GM12878 (cell line): ENCODE measurements at regions not wholly inside any gene's neighbourhood (a gene's known extent, or its start where the extent isn't known, plus 50 kb on each side); places are given as distances from the start of the nearest gene placed in this dataset.

ENCODE experiments used
- ATAC-seq: fragments of 200-7000 bp; cut with Tn5 transposase; 3 replicates; pipeline ENCODE4 v1.9.1; 2020; ENCODE audit warnings: mild to moderate bottlenecking, moderate library complexity
- BruUV-seq: library from RNA; stranded (reverse); fragments of 400-500 nt; replicated peaks from 2 replicates; lab custom pipeline; 2021; lab: Mats Ljungman, UMichigan
- CTCF ChIA-PET: fragments of 300-600 bp; sonication (Branson Sonifier 250); formaldehyde crosslinking; extraction: SDS; loops from one replicate; lab custom pipeline; 2021; ENCODE audit warnings: inconsistent platforms; lab: Yijun Ruan, JAX
- POLR2A ChIA-PET: fragments of 350-600 bp; formaldehyde crosslinking; extraction: SDS; loops from one replicate; lab custom pipeline; 2021; ENCODE audit warnings: inconsistent platforms; lab: Charles Lee
- RAD21 ChIA-PET: fragments of 300-600 bp; sonication (Branson Sonifier 250); formaldehyde crosslinking; loops from one replicate; lab custom pipeline; 2023; ENCODE audit warnings: antibody characterized with exemption; ENCODE audit not compliant: unreplicated experiment; lab: Charles Lee
- SMC1A ChIA-PET: fragments of 300-600 bp; sonication (Branson Sonifier 250); formaldehyde crosslinking; loops from one replicate; lab custom pipeline; 2023; ENCODE audit not compliant: unreplicated experiment, uncharacterized antibody; lab: Charles Lee
- DNase-seq: peaks from one replicate; pipeline ENCODE4 v3.0.0-alpha.2; 2011; ENCODE audit warnings: low read depth, low spot score
- FAIRE-seq: peaks from 3 replicates; lab custom pipeline; 2011; peaks lifted over from hg19 to GRCh38; lab: Jason Lieb, UNC
- H2AFZ ChIP-seq: 2 replicates; pipeline ENCODE4 v1.6.0; 2011; ENCODE audit warnings: low read depth, low read length, control low read depth; ENCODE audit not compliant: control insufficient read depth
- H3K27ac ChIP-seq: 2 replicates; pipeline ENCODE4 v1.5.1; 2011; ENCODE audit warnings: control low read depth; ENCODE audit not compliant: control insufficient read depth, insufficient read depth
- H3K27me3 ChIP-seq, 2 experiments: replicated peaks in 1 of 2; 2 replicates each; pipeline versions ENCODE4 v1.6.0 to v1.6.1; 2011; ENCODE audit warnings: low read length in 1 of 2; ENCODE audit not compliant: control insufficient read depth in 2 of 2, insufficient read depth in 2 of 2
- H3K36me3 ChIP-seq, 2 experiments: 2 replicates each; pipeline ENCODE4 v1.5.1; 2011; ENCODE audit warnings: low read length in 1 of 2; ENCODE audit not compliant: control insufficient read depth in 2 of 2, insufficient read depth in 2 of 2
- H3K4me1 ChIP-seq: 2 replicates; pipeline ENCODE4 v1.6.1; 2011; ENCODE audit warnings: mild to moderate bottlenecking, low read length, moderate library complexity, mixed read lengths; ENCODE audit not compliant: control insufficient read depth, insufficient read depth
- H3K4me2 ChIP-seq: 2 replicates; pipeline ENCODE4 v1.6.0; 2011; ENCODE audit warnings: control low read depth; ENCODE audit not compliant: control insufficient read depth, insufficient read depth
- H3K4me3 ChIP-seq: fragments of 200-600 bp; sonication (generic); 2 replicates; pipeline ENCODE4 v1.5.1; 2016
- H3K79me2 ChIP-seq: 2 replicates; pipeline ENCODE4 v1.6.0; 2011; ENCODE audit warnings: low read length; ENCODE audit not compliant: control insufficient read depth, insufficient read depth
- H3K9ac ChIP-seq: 2 replicates; pipeline ENCODE4 v1.8.0; 2011; ENCODE audit warnings: low read length, control low read depth, mixed read lengths; ENCODE audit not compliant: control insufficient read depth, insufficient read depth
- H3K9me3 ChIP-seq: replicated peaks from 3 replicates; pipeline ENCODE4 v1.5.1; 2011; ENCODE audit warnings: mild to moderate bottlenecking, low read length; ENCODE audit not compliant: control insufficient read depth, insufficient read depth
- H4K20me1 ChIP-seq: 2 replicates; pipeline ENCODE4 v1.6.0; 2011; ENCODE audit not compliant: control insufficient read depth, insufficient read depth
- BACH1 ChIP-seq: fragments of 450-650 bp; IDR thresholded peaks from 2 replicates; pipeline ENCODE4 v1.6.1; 2017; ENCODE audit warnings: mild to moderate bottlenecking, borderline replicate concordance
- CEBPB ChIP-seq, 2 experiments: fragments of 150-350 bp in 1 of 2; IDR thresholded peaks; 2 replicates each; pipeline ENCODE4 v1.6.1; 2012 to 2014; ENCODE audit warnings: low read depth in 2 of 2, low read length in 2 of 2, borderline replicate concordance in 1 of 2, inconsistent platforms in 1 of 2
- CREB1 ChIP-seq: IDR thresholded peaks from 2 replicates; pipeline ENCODE4 v1.6.1; 2012; ENCODE audit warnings: low read depth, mild to moderate bottlenecking, inconsistent platforms
- CTCF ChIP-seq, 3 experiments: IDR thresholded peaks in 2 of 3; conservative IDR thresholded peaks in 1 of 3; 2 replicates each; pipeline ENCODE4 v1.5.1; 2011; ENCODE audit warnings: low read depth in 3 of 3, low read length in 3 of 3, mild to moderate bottlenecking in 3 of 3, control low read depth in 2 of 3, moderate library complexity in 2 of 3, inconsistent platforms in 1 of 3, mixed read lengths in 1 of 3; ENCODE audit not compliant: control insufficient read depth in 2 of 3, insufficient read depth in 1 of 3; ENCODE audit errors: extremely low read depth in 1 of 3
- E2F4 ChIP-seq: IDR thresholded peaks from 2 replicates; pipeline ENCODE4 v1.6.1; 2012; ENCODE audit warnings: low read depth, low read length, improper control_type of control experiment
- ELK1 ChIP-seq: IDR thresholded peaks from 2 replicates; pipeline ENCODE4 v1.6.1; 2012; ENCODE audit warnings: low read depth, low read length, improper control_type of control experiment
- PRDM15 ChIP-seq: fragments of 450-650 bp; formaldehyde crosslinking; IDR thresholded peaks from 2 replicates; pipeline ENCODE4 v1.4.0; 2020; ENCODE audit warnings: mild to moderate bottlenecking, moderate library complexity
- RB1 ChIP-seq: fragments of 450-650 bp; formaldehyde crosslinking; IDR thresholded peaks from 2 replicates; pipeline ENCODE4 v1.6.1; 2017; ENCODE audit warnings: mild to moderate bottlenecking, borderline replicate concordance
- SP1 ChIP-seq: IDR thresholded peaks from one replicate; pipeline ENCODE4 v1.6.1; 2011; ENCODE audit warnings: low read depth, low read length
- ZBED1 ChIP-seq: IDR thresholded peaks from 2 replicates; pipeline ENCODE4 v1.6.1; 2016; ENCODE audit warnings: borderline replicate concordance
- ZBTB40 ChIP-seq: fragments of 450-650 bp; IDR thresholded peaks from 2 replicates; pipeline ENCODE4 v1.6.1; 2016; ENCODE audit warnings: mild to moderate bottlenecking, moderate library complexity, borderline replicate concordance
- ZZZ3 ChIP-seq: IDR thresholded peaks from 2 replicates; pipeline ENCODE4 v1.6.1; 2011; ENCODE audit warnings: low read depth; ENCODE audit not compliant: control insufficient read depth, insufficient read length
- WGBS: methylation state at CpG from one replicate; pipeline ENCODE4 v1.1.6; 2016; ENCODE audit warnings: low lambda C conversion rate; ENCODE audit not compliant: insufficient replicate concordance, insufficient coverage; ENCODE audit errors: missing lambda C conversion rate; 5-methylcytosine and 5-hydroxymethylcytosine counted together
- in situ Hi-C: fragments of 300-500 bp; cut with MboI; formaldehyde crosslinking; loops from 9 replicates; pipeline ENCODE4 v1.14.3; 2018; ENCODE audit warnings: mixed read lengths
- intact Hi-C: fragments of 100-400 bp; cut with micrococcal nuclease; formaldehyde crosslinking; loops from one replicate; pipeline ENCODE4 v1.14.2; 2022; ENCODE audit not compliant: unreplicated experiment

- ChIA-PET SMC1A (interaction anchor here (0.5 to 1.0 kb wide), 2 partner anchors 19 to 327 kb away, joined by 3 read pairs; no protein-coding TSS in a partner anchor), RAD21 (no interaction called here), CTCF (no interaction called here), POLR2A (no interaction called here)
- H3K4me3 ChIP-seq = no peak overlapping the region
- BruUV-seq = no TSS peak
- FAIRE-seq (no peak), DNase-seq (no peak), ATAC-seq (peak; percentile 27; the same call in 2 of the 3 replicates)
- no peaks in the 10 kb centered on the region for H3K27me3 ChIP-seq
- 50% methylated on average over 3 of the region's 3 CpGs for WGBS
- no peaks in the 10 kb centered on the region for H4K20me1 ChIP-seq
- H2AFZ ChIP-seq = no peak overlapping the region
- H3K9ac ChIP-seq = no peak overlapping the region
- no peak overlapping the region for H3K27ac ChIP-seq
- in situ Hi-C loops = no loop called here
- H3K9me3 ChIP-seq = no peaks in the 10 kb centered on the region
- no peak overlapping the region for H3K4me2 ChIP-seq
- H3K79me2 ChIP-seq = no peaks in the 10 kb centered on the region
- no peaks in the 10 kb centered on the region for H3K4me1 ChIP-seq
- no peaks in the 10 kb centered on the region for H3K36me3 ChIP-seq
- intact Hi-C loops = no loop called here
- no peak for TF ChIP-seq CEBPB (IDR thresholded peaks at IDR 0.05; ENCODE audit: borderline replicate concordance in 1 of 2, low read depth in 2 of 2, low read length in 2 of 2)
- no peak for TF ChIP-seq ELK1
- no peak for TF ChIP-seq ZBTB40
- no peak for TF ChIP-seq CREB1
- TF ChIP-seq BACH1 = no peak
- no peak for TF ChIP-seq ZBED1
- TF ChIP-seq RB1 = no peak
- no peak for TF ChIP-seq E2F4
- no peak for TF ChIP-seq CTCF (IDR thresholded peaks at IDR 0.05 in 2 of 3, conservative IDR thresholded peaks at IDR 0.05 in 1 of 3; ENCODE audit: control insufficient read depth in 2 of 3, extremely low read depth in 1 of 3, insufficient read depth in 1 of 3, low read depth in 3 of 3, low read length in 3 of 3)
- no peak for TF ChIP-seq PRDM15
- no peak for TF ChIP-seq ZZZ3
- no peak for TF ChIP-seq SP1
Observed at GRCh38 chrX:11954176-11954575, 184.1 kb upstream of the FRMPD4 start.
